Breast epithelium (tissue), 3 donors: ENCODE measurements at regions not wholly inside any gene's neighbourhood (a gene's known extent, or its start where the extent isn't known, plus 50 kb on each side); places are given as distances from the start of the nearest gene placed in this dataset.

Experiments
- CTCF ChIP-seq, 3 donors: fragments of 450-650 bp; IDR thresholded peaks; one replicate each; pipeline ENCODE4 v1.5.1; 2016 to 2017; ENCODE audit warnings: antibody characterized with exemption in 3 of 3, mild to moderate bottlenecking in 3 of 3, moderate library complexity in 3 of 3
- POLR2AphosphoS5 ChIP-seq, 3 donors: sonication (generic); formaldehyde crosslinking; IDR thresholded peaks; one replicate each; pipeline ENCODE4 v1.6.1; 2017; ENCODE audit warnings: antibody characterized with exemption in 3 of 3

GRCh38 chr5:74320526-74320925, 320.0 kb downstream of the ENC1 start:
- no peak for TF ChIP-seq CTCF (IDR thresholded peaks at IDR 0.05)
- no peak for TF ChIP-seq POLR2AphosphoS5 (IDR thresholded peaks at IDR 0.05)
